ENCODE measurements at regions not wholly inside any gene's neighbourhood (a gene's known extent, or its start where the extent isn't known, plus 50 kb on each side); places are given as distances from the start of the nearest gene placed in this dataset.

GRCh38 chr15:89035150-89035549, 53.1 kb upstream of the ABHD2 start:
- Histone ChIP-seq H4K20me1 (ENCODE audit: low read depth, low read length) (no peaks in the 10 kb centered on the region), H3K9ac (ENCODE audit: low read length) (no peak overlapping the region), H3K9me3 (ENCODE audit: insufficient read depth, low read length) (no peaks in the 10 kb centered on the region), H3K27ac (ENCODE audit: low read depth, low read length) (no peak overlapping the region), H3K4me2 (ENCODE audit: low read depth, low read length, poor library complexity, severe bottlenecking) (no peak overlapping the region), H3K79me2 (ENCODE audit: insufficient read depth, low read length) (no peaks in the 10 kb centered on the region), H3F3A (ENCODE audit: insufficient read depth) (no peaks in the 10 kb centered on the region), H3K9me2 (replicated peaks; ENCODE audit: insufficient read depth, low read length) (no peaks in the 10 kb centered on the region), H3K36me3 (ENCODE audit: low read length) (no peaks in the 10 kb centered on the region), H3K4me3 (ENCODE audit: insufficient read depth, low read length, poor library complexity, severe bottlenecking) (no peak overlapping the region), H3K27me3 (ENCODE audit: low read length) (no peaks in the 10 kb centered on the region; the same call in none of the 2 replicates), H2AFZ (ENCODE audit: low read depth, low read length, severe bottlenecking) (no peak overlapping the region)
- TF ChIP-seq, protein P1, sequence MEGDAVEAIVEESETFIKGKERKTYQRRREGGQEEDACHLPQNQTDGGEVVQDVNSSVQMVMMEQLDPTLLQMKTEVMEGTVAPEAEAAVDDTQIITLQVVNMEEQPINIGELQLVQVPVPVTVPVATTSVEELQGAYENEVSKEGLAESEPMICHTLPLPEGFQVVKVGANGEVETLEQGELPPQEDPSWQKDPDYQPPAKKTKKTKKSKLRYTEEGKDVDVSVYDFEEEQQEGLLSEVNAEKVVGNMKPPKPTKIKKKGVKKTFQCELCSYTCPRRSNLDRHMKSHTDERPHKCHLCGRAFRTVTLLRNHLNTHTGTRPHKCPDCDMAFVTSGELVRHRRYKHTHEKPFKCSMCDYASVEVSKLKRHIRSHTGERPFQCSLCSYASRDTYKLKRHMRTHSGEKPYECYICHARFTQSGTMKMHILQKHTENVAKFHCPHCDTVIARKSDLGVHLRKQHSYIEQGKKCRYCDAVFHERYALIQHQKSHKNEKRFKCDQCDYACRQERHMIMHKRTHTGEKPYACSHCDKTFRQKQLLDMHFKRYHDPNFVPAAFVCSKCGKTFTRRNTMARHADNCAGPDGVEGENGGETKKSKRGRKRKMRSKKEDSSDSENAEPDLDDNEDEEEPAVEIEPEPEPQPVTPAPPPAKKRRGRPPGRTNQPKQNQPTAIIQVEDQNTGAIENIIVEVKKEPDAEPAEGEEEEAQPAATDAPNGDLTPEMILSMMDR (IDR thresholded peaks at IDR 0.05; ENCODE audit: insufficient read depth, low read length, poor library complexity, severe bottlenecking), result no peak
- no peak for TF ChIP-seq EZH2phosphoT487 (conservative IDR thresholded peaks at IDR 0.05; ENCODE audit: low read length)

DNA sequence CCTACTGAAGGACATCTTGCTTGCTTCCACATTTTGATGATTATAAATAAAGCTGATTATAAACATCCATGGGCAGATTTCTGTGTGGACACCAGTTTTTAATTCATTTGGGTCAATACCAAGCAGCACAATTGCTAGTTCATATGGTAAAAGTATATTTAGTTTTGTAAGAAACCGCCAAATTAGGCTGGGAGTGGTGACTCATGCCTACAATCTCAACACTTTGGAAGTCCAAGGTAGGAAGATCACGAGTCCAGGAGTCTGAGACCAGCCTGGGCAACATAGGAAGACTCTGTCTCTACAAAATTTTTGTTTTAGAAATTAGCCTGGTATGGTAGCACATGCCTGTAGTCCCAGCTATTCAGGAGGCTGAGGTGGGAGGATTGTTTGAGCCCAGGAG, 52.6 kb upstream of the ABHD2 start:
- H3K4me2 ChIP-seq (ENCODE audit: low read depth, low read length, poor library complexity, severe bottlenecking), result no peak overlapping the region
- no peak overlapping the region for H3K27ac ChIP-seq (ENCODE audit: low read depth, low read length)
- no peaks in the 10 kb centered on the region for H4K20me1 ChIP-seq (ENCODE audit: low read depth, low read length)
- H3K79me2 ChIP-seq (ENCODE audit: insufficient read depth, low read length), result no peaks in the 10 kb centered on the region
- H3K4me3 ChIP-seq (ENCODE audit: insufficient read depth, low read length, poor library complexity, severe bottlenecking), result no peak overlapping the region
- no peaks in the 10 kb centered on the region; the same call in none of the 2 replicates for H3K27me3 ChIP-seq (ENCODE audit: low read length)
- H3K9me3 ChIP-seq (ENCODE audit: insufficient read depth, low read length), result no peaks in the 10 kb centered on the region
- H2AFZ ChIP-seq (ENCODE audit: low read depth, low read length, severe bottlenecking), result no peak overlapping the region
- H3K9ac ChIP-seq (ENCODE audit: low read length), result no peak overlapping the region
- no peaks in the 10 kb centered on the region for H3K9me2 ChIP-seq (replicated peaks; ENCODE audit: insufficient read depth, low read length)
- no peaks in the 10 kb centered on the region for H3K36me3 ChIP-seq (ENCODE audit: low read length)
- TF ChIP-seq, protein P1 (IDR thresholded peaks at IDR 0.05; ENCODE audit: insufficient read depth, low read length, poor library complexity, severe bottlenecking), result no peak
- no peak for TF ChIP-seq EZH2phosphoT487 (conservative IDR thresholded peaks at IDR 0.05; ENCODE audit: low read length)
- no peaks in the 10 kb centered on the region for H3F3A ChIP-seq (ENCODE audit: insufficient read depth)

GRCh38 chr15:89038146-89038545, 50.1 kb upstream of the ABHD2 start:
- no peaks in the 10 kb centered on the region; the same call in 1 of the 2 replicates for H3K27me3 ChIP-seq (ENCODE audit: low read length)
- no peaks in the 10 kb centered on the region for H3K79me2 ChIP-seq (ENCODE audit: insufficient read depth, low read length)
- TF ChIP-seq, protein P1 (IDR thresholded peaks at IDR 0.05; ENCODE audit: insufficient read depth, low read length, poor library complexity, severe bottlenecking), result no peak
- TF ChIP-seq EZH2phosphoT487 (conservative IDR thresholded peaks at IDR 0.05; ENCODE audit: low read length), result no peak
- H3F3A ChIP-seq (ENCODE audit: insufficient read depth), result no peaks in the 10 kb centered on the region
- no peaks in the 10 kb centered on the region for H4K20me1 ChIP-seq (ENCODE audit: low read depth, low read length)
- H3K9me3 ChIP-seq (ENCODE audit: insufficient read depth, low read length), result no peaks in the 10 kb centered on the region
- no peaks in the 10 kb centered on the region for H3K36me3 ChIP-seq (ENCODE audit: low read length)
- no peak overlapping the region for H3K4me3 ChIP-seq (ENCODE audit: insufficient read depth, low read length, poor library complexity, severe bottlenecking)
- H3K4me2 ChIP-seq (ENCODE audit: low read depth, low read length, poor library complexity, severe bottlenecking), result no peak overlapping the region
- H3K9ac ChIP-seq (ENCODE audit: low read length), result no peak overlapping the region
- H2AFZ ChIP-seq (ENCODE audit: low read depth, low read length, severe bottlenecking), result no peak overlapping the region
- H3K9me2 ChIP-seq (replicated peaks; ENCODE audit: insufficient read depth, low read length), result no peaks in the 10 kb centered on the region
- H3K27ac ChIP-seq (ENCODE audit: low read depth, low read length), result no peak overlapping the region
